Liver (tissue), 8 donors: ENCODE measurements at regions not wholly inside any gene's neighbourhood (a gene's known extent, or its start where the extent isn't known, plus 50 kb on each side); places are given as distances from the start of the nearest gene placed in this dataset.

Experiments
- DNase-seq: peaks from one replicate; pipeline ENCODE4 v3.0.0-alpha.2; 2017; ENCODE audit warnings: low spot score
- H3K27ac ChIP-seq, 2 donors: one replicate each; pipeline ENCODE4 v1.7.0; 2013; ENCODE audit warnings: inconsistent platforms in 2 of 2, low read length in 2 of 2, control low read depth in 1 of 2, low read depth in 1 of 2, mild to moderate bottlenecking in 1 of 2
- H3K27me3 ChIP-seq, 4 donors: one replicate each; pipeline versions ENCODE4 v1.6.1 to v1.7.0; 2013; ENCODE audit warnings: low read length in 3 of 4, inconsistent platforms in 1 of 4, mild to moderate bottlenecking in 1 of 4, moderate library complexity in 1 of 4; ENCODE audit not compliant: control insufficient read depth in 4 of 4, insufficient read depth in 4 of 4
- H3K36me3 ChIP-seq, 4 donors: one replicate each; pipeline versions ENCODE4 v1.6.1 to v1.7.0; 2013; ENCODE audit warnings: low read length in 3 of 4, mild to moderate bottlenecking in 3 of 4, low read depth in 1 of 4, moderate library complexity in 1 of 4; ENCODE audit not compliant: control insufficient read depth in 4 of 4, insufficient read depth in 3 of 4
- H3K4me1 ChIP-seq, 4 donors: one replicate each; pipeline versions ENCODE4 v1.6.1 to v1.7.0; 2013; ENCODE audit warnings: low read length in 3 of 4, mild to moderate bottlenecking in 3 of 4, moderate library complexity in 1 of 4; ENCODE audit not compliant: control insufficient read depth in 4 of 4, insufficient read depth in 4 of 4
- H3K4me3 ChIP-seq, 3 donors: one replicate each; pipeline versions ENCODE4 v1.6.1 to v1.7.0; 2013; ENCODE audit warnings: low read length in 3 of 3, control low read depth in 1 of 3, low read depth in 1 of 3, mild to moderate bottlenecking in 1 of 3
- H3K9ac ChIP-seq, 2 donors: one replicate each; pipeline ENCODE4 v1.7.0; 2013; ENCODE audit warnings: low read length in 2 of 2, mild to moderate bottlenecking in 2 of 2, moderate library complexity in 2 of 2, control low read depth in 1 of 2, low read depth in 1 of 2
- H3K9me3 ChIP-seq, 4 donors: one replicate each; pipeline versions ENCODE4 v1.6.1 to v1.7.0; 2013; ENCODE audit warnings: low read length in 3 of 4; ENCODE audit not compliant: control insufficient read depth in 4 of 4
- ATF3 ChIP-seq: IDR thresholded peaks from 2 replicates; pipeline ENCODE4 v1.6.1; 2016; ENCODE audit warnings: antibody characterized with exemption
- CTCF ChIP-seq: fragments of 150-350 bp; IDR thresholded peaks from 2 replicates; pipeline ENCODE4 v1.5.1; 2017; ENCODE audit warnings: improper control_type of control experiment, low read depth, low read length; ENCODE audit not compliant: missing input control
- EGR1 ChIP-seq, 2 donors: IDR thresholded peaks; 2 replicates each; pipeline ENCODE4 v1.6.1; 2016 to 2018; ENCODE audit warnings: antibody characterized with exemption in 2 of 2, low read depth in 2 of 2
- FOXA1 ChIP-seq: IDR thresholded peaks from 2 replicates; pipeline ENCODE4 v1.6.1; 2016; ENCODE audit warnings: antibody characterized with exemption
- FOXA2 ChIP-seq: IDR thresholded peaks from 2 replicates; pipeline ENCODE4 v1.6.1; 2016; ENCODE audit warnings: antibody characterized with exemption
- GABPA ChIP-seq, 2 donors: IDR thresholded peaks in 1 of 2; conservative IDR thresholded peaks in 1 of 2; 2 replicates each; pipeline ENCODE4 v1.6.1; 2016; ENCODE audit warnings: antibody characterized with exemption in 2 of 2, mild to moderate bottlenecking in 1 of 2, moderate library complexity in 1 of 2
- HNF4A ChIP-seq, 2 donors: conservative IDR thresholded peaks; 2 replicates each; pipeline ENCODE4 v1.6.1; 2016; ENCODE audit warnings: antibody characterized with exemption in 2 of 2, mild to moderate bottlenecking in 2 of 2
- MAX ChIP-seq: IDR thresholded peaks from 2 replicates; pipeline ENCODE4 v1.6.1; 2016; ENCODE audit warnings: antibody characterized with exemption
- NR2F2 ChIP-seq: IDR thresholded peaks from 2 replicates; pipeline ENCODE4 v1.6.1; 2016; ENCODE audit warnings: antibody characterized with exemption
- RAD21 ChIP-seq, 2 donors: IDR thresholded peaks; 2 replicates each; pipeline ENCODE4 v1.6.1; 2016; ENCODE audit warnings: antibody characterized with exemption in 2 of 2, mild to moderate bottlenecking in 2 of 2
- RXRA ChIP-seq, 2 donors: IDR thresholded peaks; 2 replicates each; pipeline ENCODE4 v1.6.1; 2017 to 2018; ENCODE audit warnings: antibody characterized with exemption in 2 of 2, mild to moderate bottlenecking in 1 of 2
- SP1 ChIP-seq: IDR thresholded peaks from 2 replicates; pipeline ENCODE4 v1.6.1; 2018; ENCODE audit warnings: antibody characterized with exemption, mild to moderate bottlenecking
- TAF1 ChIP-seq: conservative IDR thresholded peaks from 2 replicates; pipeline ENCODE4 v1.6.1; 2016; ENCODE audit warnings: antibody characterized with exemption, mild to moderate bottlenecking
- YY1 ChIP-seq: IDR thresholded peaks from 2 replicates; pipeline ENCODE4 v1.6.1; 2016; ENCODE audit warnings: antibody characterized with exemption, mild to moderate bottlenecking
- ZBTB33 ChIP-seq: IDR thresholded peaks from 2 replicates; pipeline ENCODE4 v1.6.1; 2016; ENCODE audit warnings: antibody characterized with exemption
- WGBS: extraction: QIAGEN DNeasy Blood & Tissue Kit; methylation state at CpG from one replicate; pipeline ENCODE4 v1.1.7; 2013; 5-methylcytosine and 5-hydroxymethylcytosine counted together
- donor health status: healthy.
- donor health status: healthy.
- donor health status: healthy.
- donor health status: healthy.
- donor health status: healthy.

GRCh38 chr12:131477613-131478012 lies 233.3 kb upstream of the SFSWAP start:
- peaks cover 0 to 2% (median 0%) of the 10 kb centered on the region in 4 donors for H3K27me3 ChIP-seq
- 94% methylated on average over 2 of the region's 2 CpGs for WGBS
- TF ChIP-seq CTCF, result no peak
- TF ChIP-seq FOXA2, result no peak
- no peak for TF ChIP-seq TAF1
- no peaks in the 10 kb centered on the region for H3K4me1 ChIP-seq
- H3K27ac ChIP-seq, result no peak overlapping the region
- H3K9ac ChIP-seq, result no peak overlapping the region
- no peak overlapping the region for H3K4me3 ChIP-seq
- DNase-seq, result no peak
- H3K36me3 ChIP-seq, result no peaks in the 10 kb centered on the region
- H3K9me3 ChIP-seq, result no peaks in the 10 kb centered on the region

- Histone ChIP-seq H3K4me3 (no peak overlapping the region), H3K4me1 (no peaks in the 10 kb centered on the region), H3K27ac (no peak overlapping the region), H3K9ac (no peak overlapping the region), H3K36me3 (no peaks in the 10 kb centered on the region), H3K27me3 (peaks cover 0 to 3% (median 1%) of the 10 kb centered on the region in 4 donors), H3K9me3 (no peaks in the 10 kb centered on the region)
- DNase-seq, result no peak
- TF ChIP-seq GABPA (IDR thresholded peaks at IDR 0.05 in 1 of 2, conservative IDR thresholded peaks at IDR 0.05 in 1 of 2) (no peak), CTCF (no peak), TAF1 (no peak), EGR1 (IDR thresholded peaks at IDR 0.05; ENCODE audit: low read depth in 2 of 2) (no peak), HNF4A (conservative IDR thresholded peaks at IDR 0.05) (no peak)
- 65% methylated on average over 3 of the region's 3 CpGs for WGBS
These were observed 232.4 kb upstream of the SFSWAP start for GRCh38 chr12:131478468-131478867.

GRCh38 chr12:131482199-131482598 lies 228.7 kb upstream of the SFSWAP start:
- peaks cover 0 to 3% (median 1%) of the 10 kb centered on the region in 4 donors for H3K27me3 ChIP-seq
- no peak for DNase-seq
- H3K4me1 ChIP-seq, result no peaks in the 10 kb centered on the region
- no peaks in the 10 kb centered on the region for H3K9me3 ChIP-seq
- no peak overlapping the region for H3K27ac ChIP-seq
- whole genome bisulfite sequencing, result 71% methylated on average over 6 of the region's 6 CpGs
- no peak overlapping the region for H3K4me3 ChIP-seq
- H3K9ac ChIP-seq, result no peak overlapping the region
- H3K36me3 ChIP-seq, result no peaks in the 10 kb centered on the region
- TF ChIP-seq FOXA2, result no peak
- TF ChIP-seq ATF3, result no peak
- TF ChIP-seq YY1, result no peak
- TF ChIP-seq MAX, result no peak
- no peak for TF ChIP-seq FOXA1
- no peak for TF ChIP-seq ZBTB33
- TF ChIP-seq CTCF, result no peak
- no peak for TF ChIP-seq SP1
- no peak for TF ChIP-seq RAD21 (IDR thresholded peaks at IDR 0.05)
- no peak for TF ChIP-seq TAF1
- TF ChIP-seq RXRA (IDR thresholded peaks at IDR 0.05), result no peak
- TF ChIP-seq NR2F2, result no peak
